ENCODE measurements at regions not wholly inside any gene's neighbourhood (a gene's known extent, or its start where the extent isn't known, plus 50 kb on each side); places are given as distances from the start of the nearest gene placed in this dataset.

DNA sequence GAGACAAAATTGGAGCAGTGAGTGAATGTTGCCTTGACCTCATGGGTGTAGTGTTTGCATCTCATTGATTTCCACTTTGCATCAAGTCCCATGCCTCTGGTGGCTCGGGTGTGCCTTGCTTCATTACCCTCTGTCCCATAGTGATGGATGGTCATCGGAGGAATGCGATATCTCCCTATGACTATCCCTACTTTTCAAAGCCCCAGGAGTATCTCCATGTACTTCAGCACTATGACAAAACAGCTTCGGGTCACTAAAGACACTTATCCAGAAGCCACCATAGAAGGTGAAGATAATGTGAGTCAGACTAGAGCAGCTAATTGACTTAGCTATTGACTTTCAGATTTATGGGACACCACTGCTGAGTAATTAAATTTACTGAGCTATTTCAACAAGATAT, 355.1 kb upstream of the CCDC196 start:
- no peaks in the 10 kb centered on the region for H3K36me3 Mint-ChIP-seq (ENCODE audit: unreplicated experiment)
- H3K4me1 Mint-ChIP-seq (ENCODE audit: low read depth, unreplicated experiment) = peaks cover 5% of the 10 kb centered on the region
- no peak overlapping the region for H3K4me3 Mint-ChIP-seq (ENCODE audit: unreplicated experiment)
- TF ChIP-seq, protein P1, sequence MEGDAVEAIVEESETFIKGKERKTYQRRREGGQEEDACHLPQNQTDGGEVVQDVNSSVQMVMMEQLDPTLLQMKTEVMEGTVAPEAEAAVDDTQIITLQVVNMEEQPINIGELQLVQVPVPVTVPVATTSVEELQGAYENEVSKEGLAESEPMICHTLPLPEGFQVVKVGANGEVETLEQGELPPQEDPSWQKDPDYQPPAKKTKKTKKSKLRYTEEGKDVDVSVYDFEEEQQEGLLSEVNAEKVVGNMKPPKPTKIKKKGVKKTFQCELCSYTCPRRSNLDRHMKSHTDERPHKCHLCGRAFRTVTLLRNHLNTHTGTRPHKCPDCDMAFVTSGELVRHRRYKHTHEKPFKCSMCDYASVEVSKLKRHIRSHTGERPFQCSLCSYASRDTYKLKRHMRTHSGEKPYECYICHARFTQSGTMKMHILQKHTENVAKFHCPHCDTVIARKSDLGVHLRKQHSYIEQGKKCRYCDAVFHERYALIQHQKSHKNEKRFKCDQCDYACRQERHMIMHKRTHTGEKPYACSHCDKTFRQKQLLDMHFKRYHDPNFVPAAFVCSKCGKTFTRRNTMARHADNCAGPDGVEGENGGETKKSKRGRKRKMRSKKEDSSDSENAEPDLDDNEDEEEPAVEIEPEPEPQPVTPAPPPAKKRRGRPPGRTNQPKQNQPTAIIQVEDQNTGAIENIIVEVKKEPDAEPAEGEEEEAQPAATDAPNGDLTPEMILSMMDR (IDR thresholded peaks at IDR 0.05; ENCODE audit: partially characterized antibody, unreplicated experiment) = no peak
- H3K9me3 Mint-ChIP-seq (ENCODE audit: unreplicated experiment) = no peaks in the 10 kb centered on the region
- H3K27me3 Mint-ChIP-seq (ENCODE audit: unreplicated experiment) = no peaks in the 10 kb centered on the region
- no peak for DNase-seq
- no peak overlapping the region for H3K27ac Mint-ChIP-seq (ENCODE audit: unreplicated experiment)

GRCh38 chr14:66133666-66134065, 352.5 kb upstream of the CCDC196 start:
- Mint-ChIP-seq H3K27ac (ENCODE audit: unreplicated experiment) (no peak overlapping the region), H3K4me1 (ENCODE audit: low read depth, unreplicated experiment) (no peaks in the 10 kb centered on the region), H3K4me3 (ENCODE audit: unreplicated experiment) (no peak overlapping the region), H3K36me3 (ENCODE audit: unreplicated experiment) (no peaks in the 10 kb centered on the region), H3K9me3 (ENCODE audit: unreplicated experiment) (no peaks in the 10 kb centered on the region), H3K27me3 (ENCODE audit: unreplicated experiment) (no peaks in the 10 kb centered on the region)
- no peak for DNase-seq
- TF ChIP-seq, protein P1 (IDR thresholded peaks at IDR 0.05; ENCODE audit: partially characterized antibody, unreplicated experiment) = no peak

DNA sequence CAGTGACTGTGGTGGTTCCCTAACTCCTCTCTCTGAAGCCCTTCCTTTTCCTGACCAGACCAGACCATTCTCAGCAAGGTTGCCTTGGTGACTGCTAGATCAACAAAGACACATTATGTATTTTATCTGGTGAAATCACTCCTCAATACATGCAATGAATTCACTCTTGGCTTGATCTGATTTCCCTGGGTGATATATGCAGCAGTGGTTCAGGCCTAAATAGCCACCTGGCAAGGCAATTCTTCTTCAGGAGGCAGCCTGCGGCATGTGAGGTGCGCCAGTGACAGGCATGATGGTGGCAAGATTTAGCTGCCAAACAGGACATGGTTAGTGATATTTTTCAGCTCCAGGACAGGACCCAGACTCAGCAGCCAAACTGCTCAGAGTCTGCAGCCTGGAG, 350.3 kb upstream of the CCDC196 start:
- H3K27me3 Mint-ChIP-seq (ENCODE audit: unreplicated experiment) = no peaks in the 10 kb centered on the region
- DNase-seq = no peak
- H3K36me3 Mint-ChIP-seq (ENCODE audit: unreplicated experiment) = no peaks in the 10 kb centered on the region
- TF ChIP-seq, protein P1 (IDR thresholded peaks at IDR 0.05; ENCODE audit: partially characterized antibody, unreplicated experiment) = no peak
- no peak overlapping the region for H3K4me3 Mint-ChIP-seq (ENCODE audit: unreplicated experiment)
- no peak overlapping the region for H3K27ac Mint-ChIP-seq (ENCODE audit: unreplicated experiment)
- H3K4me1 Mint-ChIP-seq (ENCODE audit: low read depth, unreplicated experiment) = no peaks in the 10 kb centered on the region
- H3K9me3 Mint-ChIP-seq (ENCODE audit: unreplicated experiment) = no peaks in the 10 kb centered on the region

- TF ChIP-seq, protein P1 (IDR thresholded peaks at IDR 0.05; ENCODE audit: partially characterized antibody, unreplicated experiment) = no peak
- H3K36me3 Mint-ChIP-seq (ENCODE audit: unreplicated experiment) = no peaks in the 10 kb centered on the region
Measured at GRCh38 chr14:66137081-66137480, 349.1 kb upstream of the CCDC196 start.

DNA sequence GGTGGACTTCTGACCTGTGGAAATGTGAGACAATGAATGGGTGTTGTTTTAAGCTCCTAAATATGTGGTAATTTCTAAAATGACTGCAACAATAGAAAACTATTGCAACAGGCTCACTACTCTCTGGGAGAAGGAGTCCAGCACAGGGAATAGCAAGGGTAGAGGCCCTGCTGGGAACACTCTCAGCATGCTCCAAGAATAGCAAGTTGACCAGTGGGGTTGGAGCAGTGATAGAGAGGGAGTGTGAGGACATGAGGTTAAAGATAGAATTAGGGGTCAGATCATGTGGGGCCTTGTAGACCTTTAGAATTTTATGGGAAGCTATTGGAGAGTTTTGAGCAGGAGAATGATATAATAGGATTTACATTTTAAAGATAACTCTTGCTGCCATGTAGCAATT, 346.7 kb upstream of the CCDC196 start:
- H3K27ac Mint-ChIP-seq (ENCODE audit: unreplicated experiment) = no peak overlapping the region
- H3K36me3 Mint-ChIP-seq (ENCODE audit: unreplicated experiment) = peaks cover 3% of the 10 kb centered on the region
- H3K4me3 Mint-ChIP-seq (ENCODE audit: unreplicated experiment) = no peak overlapping the region
- no peaks in the 10 kb centered on the region for H3K27me3 Mint-ChIP-seq (ENCODE audit: unreplicated experiment)
- H3K4me1 Mint-ChIP-seq (ENCODE audit: low read depth, unreplicated experiment) = no peaks in the 10 kb centered on the region
- no peak for DNase-seq
- no peaks in the 10 kb centered on the region for H3K9me3 Mint-ChIP-seq (ENCODE audit: unreplicated experiment)
- TF ChIP-seq, protein P1 (IDR thresholded peaks at IDR 0.05; ENCODE audit: partially characterized antibody, unreplicated experiment) = no peak

More at GRCh38 chr14:66137081-66137480, 349.1 kb upstream of the CCDC196 start:
- H3K4me3 Mint-ChIP-seq (ENCODE audit: unreplicated experiment) = no peak overlapping the region
- H3K27ac Mint-ChIP-seq (ENCODE audit: unreplicated experiment) = no peak overlapping the region
- no peaks in the 10 kb centered on the region for H3K27me3 Mint-ChIP-seq (ENCODE audit: unreplicated experiment)
- no peak for DNase-seq
- H3K4me1 Mint-ChIP-seq (ENCODE audit: low read depth, unreplicated experiment) = no peaks in the 10 kb centered on the region
- H3K9me3 Mint-ChIP-seq (ENCODE audit: unreplicated experiment) = no peaks in the 10 kb centered on the region
